GM21529 (cell line): ENCODE measurements at regions not wholly inside any gene's neighbourhood (a gene's known extent, or its start where the extent isn't known, plus 50 kb on each side); places are given as distances from the start of the nearest gene placed in this dataset.
"Not testable (repeated sequence)": the region's sequence is repeated elsewhere in the genome, so short reads cannot be mapped to it uniquely, and the experiment has no call there.

ENCODE experiments used
- ATAC-seq: cut with Tn5 transposase; IDR thresholded peaks from one replicate; pipeline ENCODE4 v1.9.1; 2021; ENCODE audit not compliant: unreplicated experiment

DNA sequence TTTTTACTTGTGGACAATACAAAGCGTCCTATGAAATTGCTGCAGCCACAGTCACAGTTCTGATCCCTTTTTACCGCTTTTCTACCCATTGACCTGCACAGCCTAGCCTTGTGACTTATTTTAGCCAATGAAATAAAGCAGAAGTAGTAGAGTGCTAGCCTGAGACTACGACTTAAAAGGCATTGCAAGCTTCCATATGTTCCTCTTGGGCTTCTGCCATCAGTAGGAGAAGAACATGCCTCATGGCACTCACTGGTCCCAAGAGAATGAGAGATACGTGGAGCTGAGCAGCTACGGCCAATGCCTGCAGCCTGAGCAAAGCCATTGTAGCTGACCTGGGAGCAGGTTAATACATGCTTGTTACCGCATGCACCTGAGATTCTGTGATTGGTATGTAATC, 416.6 kb upstream of the CLINT1 start:
- ATAC-seq: no peak

DNA sequence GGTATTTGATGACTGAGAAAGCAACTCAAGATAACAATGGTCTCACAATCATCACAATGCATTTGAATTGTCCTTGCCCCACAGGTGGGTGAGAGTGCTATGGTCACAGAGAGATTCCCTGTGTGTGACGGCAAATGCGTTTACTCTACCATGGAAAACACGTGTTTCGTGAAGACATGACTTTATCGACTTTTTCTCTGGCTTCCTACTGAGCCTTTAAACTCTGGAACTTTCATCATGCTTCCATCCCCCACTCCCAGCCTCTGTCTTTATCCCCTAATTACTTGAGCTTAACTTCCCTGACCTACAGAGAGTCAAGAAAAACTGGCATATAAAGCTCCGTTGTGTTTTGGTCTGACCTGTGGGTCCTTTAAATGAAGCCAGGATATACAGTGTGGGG, 414.1 kb upstream of the CLINT1 start:
- no peak for ATAC-seq

DNA sequence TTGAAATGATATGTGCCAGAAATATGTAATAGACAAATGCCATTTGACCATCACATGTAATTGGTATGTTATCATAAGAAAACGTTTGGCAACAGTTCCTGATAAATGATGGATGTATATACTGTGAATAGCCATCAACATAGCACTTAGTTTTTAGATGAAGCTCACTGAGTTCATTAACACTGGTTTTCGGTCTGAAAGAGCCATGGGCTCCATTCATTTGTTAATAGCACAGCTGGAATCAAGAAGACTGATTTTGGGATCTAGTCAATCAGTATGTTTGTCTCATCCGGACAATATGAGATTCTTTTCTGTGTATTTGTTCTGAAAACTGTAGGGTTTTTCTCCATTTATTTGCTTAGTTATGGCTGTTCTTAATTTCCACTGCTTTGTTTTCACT, 413.5 kb upstream of the CLINT1 start:
- ATAC-seq: no peak

DNA sequence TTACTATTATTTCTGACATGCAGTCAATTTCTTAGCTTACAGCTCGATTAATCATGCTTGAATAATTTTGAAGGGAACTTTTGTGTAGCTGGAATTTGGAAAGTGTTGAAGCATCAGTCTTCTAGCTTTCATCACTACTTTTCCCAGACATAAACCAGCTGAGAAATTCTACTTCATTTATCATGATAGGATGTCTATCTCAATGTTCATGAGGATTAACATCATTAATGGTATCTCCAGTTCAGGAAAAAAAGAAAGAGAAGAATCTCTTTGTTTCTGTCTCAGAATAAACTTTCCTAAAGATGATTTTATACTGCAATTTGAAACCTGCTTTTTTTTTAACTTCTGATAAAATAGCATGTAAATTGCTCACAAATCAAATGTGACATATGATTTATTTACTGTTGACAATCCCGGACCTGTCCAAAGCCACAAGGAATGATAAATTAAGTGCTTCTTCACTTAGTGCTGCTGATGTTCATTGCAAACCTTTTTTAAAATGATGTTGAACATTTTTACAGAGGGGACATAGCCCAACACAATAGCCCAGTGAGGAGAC, 412.1 kb upstream of the CLINT1 start:
- no peak for ATAC-seq

DNA sequence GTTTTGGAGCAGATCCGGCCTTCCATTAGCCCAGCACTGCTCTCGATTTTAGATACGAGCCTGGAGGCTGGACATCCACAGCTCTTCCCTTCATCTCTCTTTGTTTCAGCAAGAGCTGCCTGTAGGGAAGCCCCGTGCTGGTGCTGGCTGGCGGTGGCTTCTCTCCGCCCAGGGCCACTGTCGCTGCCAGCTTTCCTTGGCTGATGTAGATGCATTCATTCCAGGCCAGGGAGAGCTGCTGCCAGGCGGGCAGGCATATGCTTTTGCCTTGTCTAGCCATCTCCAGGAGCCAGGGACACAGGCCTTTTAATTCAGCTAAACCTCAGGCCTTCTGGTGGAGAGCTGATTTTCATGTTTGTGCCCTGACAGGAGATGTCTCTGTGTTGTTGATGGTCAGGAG, 409.3 kb upstream of the CLINT1 start:
- ATAC-seq: no peak

DNA sequence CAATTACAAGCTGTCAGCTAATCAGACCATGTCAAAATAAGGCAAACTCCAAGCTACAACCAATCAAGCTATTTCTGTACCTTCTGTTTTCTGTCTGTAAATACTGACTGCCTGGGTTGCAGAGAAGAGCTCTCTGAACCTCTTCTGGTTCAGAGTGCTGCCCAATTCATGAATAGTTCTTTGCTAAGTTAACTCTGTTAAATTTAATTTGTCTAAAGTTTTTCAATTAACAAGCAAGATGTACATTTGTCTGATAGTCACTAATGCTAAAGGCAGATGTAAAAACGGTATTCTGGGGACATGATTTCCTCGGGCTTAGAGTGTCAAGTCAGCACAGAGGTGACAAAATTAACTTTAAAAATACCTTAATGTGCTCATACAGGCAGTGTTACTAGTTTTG, 408.3 kb upstream of the CLINT1 start:
- ATAC-seq: no peak

DNA sequence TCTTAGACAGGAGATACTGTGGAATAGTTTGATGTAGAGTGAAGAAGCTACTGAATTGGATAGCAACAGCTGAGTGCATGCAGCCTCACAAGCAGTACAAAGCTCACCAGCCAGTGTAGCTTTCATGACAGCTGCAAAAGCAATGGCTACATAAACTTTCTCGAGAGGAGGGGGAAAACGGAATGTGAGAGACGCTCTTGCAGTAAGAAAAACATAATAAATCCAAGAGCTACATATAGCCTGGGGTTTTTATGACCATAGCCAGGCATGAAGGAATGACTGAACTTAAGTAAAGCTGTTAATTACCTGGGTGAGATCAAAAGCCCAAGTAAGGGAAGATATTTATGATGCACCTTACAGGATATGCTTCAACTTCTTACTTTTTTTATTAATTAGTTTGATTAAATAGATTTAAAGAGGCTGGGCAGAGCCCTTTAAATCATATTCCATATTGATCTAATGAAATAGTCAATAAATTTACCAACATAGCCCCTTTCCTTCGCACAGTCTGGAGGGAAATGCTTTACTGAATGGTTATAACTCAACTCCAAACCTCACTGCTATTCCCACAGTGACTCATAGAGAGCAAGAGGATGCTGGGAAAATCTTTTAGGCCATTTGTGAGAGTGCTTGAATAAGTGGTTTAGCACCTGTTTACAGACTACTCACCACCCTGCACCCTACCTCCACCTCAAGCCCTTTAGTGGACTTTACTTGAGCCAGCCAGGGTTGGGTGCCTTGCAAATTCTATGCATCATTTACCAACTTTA, 407.2 kb upstream of the CLINT1 start:
- no peak for ATAC-seq

DNA sequence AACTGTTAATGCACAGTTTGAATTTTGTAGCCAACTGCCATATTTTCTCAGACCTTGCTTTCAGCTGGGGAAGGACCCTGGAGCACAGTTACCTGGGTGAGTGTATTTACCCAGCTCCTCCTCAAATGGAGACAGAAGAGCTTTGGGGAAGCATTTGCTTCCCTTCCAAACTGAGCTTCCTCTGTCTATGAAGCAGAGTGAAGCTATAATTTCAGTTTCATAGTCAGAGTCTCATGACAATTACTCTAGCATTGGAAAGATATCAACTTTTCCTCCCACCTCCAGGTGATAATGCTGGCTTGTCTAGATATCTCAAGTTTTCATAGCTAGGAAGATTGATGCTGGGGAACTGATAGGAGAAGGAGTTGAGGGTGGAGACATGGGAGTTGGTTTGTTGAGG, 406.4 kb upstream of the CLINT1 start:
- no peak for ATAC-seq

DNA sequence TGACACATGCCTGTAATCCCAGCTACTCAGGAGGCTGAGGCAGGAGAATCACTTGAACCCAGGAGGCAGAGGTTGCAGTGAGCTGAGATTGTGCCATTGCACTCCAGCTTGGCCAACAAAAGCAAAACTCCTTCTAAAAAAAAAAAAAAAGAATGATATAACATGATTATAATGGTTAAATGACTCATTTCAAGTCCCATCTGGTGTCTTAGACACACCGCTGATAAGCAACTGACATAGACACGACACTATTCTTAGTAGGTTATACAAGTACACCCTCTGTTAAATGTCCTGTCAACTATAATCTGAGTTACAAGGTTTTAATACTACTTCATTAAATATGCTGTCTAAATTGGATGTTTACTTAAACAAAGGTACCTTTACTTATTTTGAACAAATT, 405.3 kb upstream of the CLINT1 start:
- no peak for ATAC-seq

DNA sequence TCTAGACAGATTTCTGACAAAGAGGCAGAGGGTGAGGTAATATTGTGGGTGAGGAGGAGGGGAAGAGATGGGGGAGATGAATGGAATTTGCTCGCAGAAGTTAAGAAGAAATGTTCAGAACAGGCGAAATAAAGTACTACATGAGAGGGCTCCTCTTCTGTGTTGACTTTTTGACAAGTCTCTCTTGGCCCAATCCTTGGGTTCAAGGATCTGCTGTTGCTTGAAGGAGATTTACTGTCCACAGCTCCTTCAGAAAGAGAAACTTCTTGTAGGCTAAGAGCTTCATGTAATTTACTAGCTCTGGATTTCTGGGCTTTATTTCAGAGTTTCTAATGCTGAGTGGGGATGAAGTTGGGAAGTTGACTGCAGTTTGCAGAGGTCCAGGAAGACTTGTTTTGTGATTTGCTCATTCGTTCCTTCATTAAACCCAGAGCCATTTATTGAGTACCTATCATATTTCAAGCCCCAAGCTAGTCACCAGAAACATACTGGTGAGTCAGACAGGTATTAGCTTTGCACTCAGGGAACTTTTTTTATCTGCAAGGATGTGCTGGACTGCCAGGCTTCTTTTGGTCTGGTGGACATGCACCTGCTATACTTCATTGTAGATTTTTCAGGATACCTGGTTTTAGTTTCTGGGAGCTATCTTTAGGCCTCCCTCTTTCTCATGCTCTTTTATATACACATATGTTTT, 402.9 kb upstream of the CLINT1 start:
- ATAC-seq: no peak

DNA sequence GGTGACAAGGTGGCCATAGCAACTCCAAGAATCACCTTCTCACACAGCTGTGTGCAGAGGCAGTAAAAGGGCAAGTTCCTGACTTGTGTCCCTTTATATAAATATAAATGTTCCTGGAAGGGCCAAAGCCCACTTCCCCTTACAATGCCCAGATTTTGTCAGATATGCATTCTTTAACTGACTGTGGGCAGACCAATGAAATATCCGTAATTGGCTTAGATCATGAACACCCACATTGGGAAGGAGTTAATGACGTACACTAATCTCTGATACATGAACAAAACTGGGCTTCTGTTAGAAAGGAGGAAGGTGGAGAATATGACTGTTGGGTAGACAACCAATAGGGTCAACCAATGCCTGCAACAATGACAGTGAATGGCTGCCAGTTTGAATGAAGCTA, 397.2 kb upstream of the CLINT1 start:
- no peak for ATAC-seq

DNA sequence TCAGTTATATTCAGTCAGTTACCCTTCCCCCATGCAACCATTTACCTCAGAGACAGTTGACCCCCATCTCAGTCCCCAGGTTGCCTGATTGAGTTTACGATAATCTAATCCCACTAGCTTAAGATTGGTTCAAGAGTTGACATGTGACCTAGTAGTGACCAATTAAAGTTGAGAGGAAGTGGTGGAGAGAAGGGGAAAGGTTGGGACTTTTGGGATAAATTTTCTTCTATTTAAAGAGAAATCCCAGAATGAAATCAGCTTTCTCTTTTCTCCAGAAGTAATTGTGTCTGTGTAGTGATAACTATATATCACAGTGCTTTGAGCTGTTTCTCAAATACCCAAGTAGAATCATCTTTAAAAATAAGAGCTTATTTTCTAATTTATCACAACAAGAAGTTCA, 396.7 kb upstream of the CLINT1 start:
- no peak for ATAC-seq

DNA sequence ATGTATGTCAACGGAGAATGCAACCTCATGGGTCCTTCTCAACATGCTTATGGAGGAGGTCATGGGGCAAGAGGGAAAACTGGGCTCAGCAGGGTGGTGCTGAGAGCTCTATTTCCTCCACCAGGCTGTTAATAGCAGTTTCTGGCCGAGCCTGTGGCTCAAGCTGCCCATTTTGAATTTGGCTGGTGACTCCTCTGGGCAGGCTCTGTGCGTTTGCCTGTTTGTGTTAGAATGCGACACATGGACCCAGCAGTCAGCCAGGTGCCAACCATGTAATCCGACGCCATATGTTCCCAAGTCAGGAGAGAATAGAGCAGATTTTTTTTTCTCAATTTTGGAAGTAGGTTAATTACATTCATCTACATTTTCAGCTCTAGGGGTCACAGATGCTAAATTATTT, 387.7 kb upstream of the CLINT1 start:
- ATAC-seq: no peak

DNA sequence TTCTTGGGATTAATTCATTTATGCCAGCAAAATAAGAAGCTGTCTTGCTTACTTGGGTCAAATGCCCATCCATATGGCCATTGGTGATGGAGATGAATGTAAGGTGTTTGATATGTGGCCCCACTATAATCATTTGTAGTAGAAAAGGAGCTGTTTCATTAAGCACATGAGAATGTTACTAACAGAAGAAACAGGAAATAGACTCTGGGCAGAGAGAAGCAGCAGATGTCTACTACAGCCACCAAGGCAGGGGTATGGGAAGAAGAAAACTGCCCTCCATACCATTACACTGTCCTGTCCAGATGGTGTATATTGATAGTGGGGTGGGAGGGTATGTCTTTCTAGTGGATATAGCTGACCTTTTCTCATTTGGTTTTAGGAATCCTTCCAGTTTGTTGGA, 386.6 kb upstream of the CLINT1 start:
- ATAC-seq: no peak

DNA sequence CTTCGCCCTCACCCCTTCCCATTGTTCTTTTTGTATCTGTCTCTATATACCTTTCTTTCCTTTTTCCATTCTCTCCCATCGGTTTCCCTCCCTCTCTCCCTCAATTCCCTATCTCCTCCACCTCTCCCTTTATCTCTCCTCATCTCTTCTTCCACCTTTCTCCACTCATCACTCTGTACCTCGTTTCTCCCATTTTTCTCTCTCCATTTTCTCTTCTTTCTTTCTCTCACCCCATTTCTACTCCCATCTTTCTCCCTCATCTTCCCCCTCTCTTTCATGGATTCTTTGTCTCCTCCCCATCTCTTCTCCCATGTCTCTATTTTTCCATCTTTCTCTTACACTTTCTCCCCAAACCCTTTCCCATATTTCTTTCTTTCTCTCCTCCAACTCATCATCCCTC, 385.9 kb upstream of the CLINT1 start:
- ATAC-seq: no peak

DNA sequence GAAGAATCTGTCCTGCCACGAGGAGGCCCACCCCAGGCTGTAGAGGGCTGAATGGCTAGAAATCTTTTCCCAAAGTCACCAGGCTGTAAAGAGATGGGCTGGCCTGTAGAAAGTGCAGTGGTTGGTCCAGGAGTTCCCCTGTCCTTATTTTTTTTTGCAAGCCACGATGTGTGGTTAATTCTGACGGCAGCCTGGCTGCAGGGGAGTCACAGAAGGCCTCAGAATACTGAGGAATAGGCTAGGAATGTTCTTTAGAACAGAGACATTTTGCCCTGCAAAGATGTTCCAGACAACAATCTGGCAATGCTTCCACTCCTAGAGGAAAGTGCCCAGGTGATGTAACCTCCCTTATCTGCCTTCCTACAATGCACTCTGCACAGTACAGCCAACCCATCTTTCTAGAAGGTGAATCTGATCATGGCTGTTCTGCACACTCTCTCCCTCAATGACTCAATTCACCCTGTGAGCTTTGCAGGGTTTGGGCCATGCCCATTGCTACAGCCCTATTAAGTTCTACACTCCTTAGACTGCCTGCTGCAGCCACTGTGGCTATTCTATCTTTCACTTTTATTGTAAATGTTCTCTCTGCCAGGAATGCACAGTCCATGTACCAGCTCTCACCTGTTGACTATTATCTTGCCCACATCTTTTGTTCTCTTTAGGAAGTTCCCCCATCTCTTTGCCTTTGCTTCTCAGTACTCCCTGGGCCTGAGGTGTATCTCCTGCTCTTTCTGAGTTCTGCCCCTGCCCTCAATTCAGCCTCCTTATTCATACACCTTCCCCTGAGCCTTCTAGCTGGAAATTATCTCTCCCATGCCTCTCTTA, 377.8 kb upstream of the CLINT1 start:
- ATAC-seq: no peak

DNA sequence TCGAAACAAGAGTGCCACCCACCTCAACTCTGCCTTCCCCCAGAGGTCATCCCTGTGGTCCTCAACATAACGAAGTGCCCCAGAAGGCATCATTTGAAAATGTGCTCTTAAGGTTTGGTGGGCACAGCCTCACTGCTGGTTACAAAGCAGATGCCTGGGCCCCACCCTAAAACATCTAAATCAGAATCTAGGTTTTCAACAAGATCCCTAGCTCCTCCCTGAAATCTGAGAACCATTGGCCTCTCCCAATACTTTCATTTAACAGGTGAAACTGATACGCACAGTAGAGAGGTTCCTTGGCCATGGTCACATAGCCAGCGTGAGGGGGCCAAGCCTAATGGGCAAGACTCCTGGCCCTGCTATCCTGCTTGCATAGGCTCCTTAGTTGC, 376.2 kb upstream of the CLINT1 start:
- no peak for ATAC-seq

DNA sequence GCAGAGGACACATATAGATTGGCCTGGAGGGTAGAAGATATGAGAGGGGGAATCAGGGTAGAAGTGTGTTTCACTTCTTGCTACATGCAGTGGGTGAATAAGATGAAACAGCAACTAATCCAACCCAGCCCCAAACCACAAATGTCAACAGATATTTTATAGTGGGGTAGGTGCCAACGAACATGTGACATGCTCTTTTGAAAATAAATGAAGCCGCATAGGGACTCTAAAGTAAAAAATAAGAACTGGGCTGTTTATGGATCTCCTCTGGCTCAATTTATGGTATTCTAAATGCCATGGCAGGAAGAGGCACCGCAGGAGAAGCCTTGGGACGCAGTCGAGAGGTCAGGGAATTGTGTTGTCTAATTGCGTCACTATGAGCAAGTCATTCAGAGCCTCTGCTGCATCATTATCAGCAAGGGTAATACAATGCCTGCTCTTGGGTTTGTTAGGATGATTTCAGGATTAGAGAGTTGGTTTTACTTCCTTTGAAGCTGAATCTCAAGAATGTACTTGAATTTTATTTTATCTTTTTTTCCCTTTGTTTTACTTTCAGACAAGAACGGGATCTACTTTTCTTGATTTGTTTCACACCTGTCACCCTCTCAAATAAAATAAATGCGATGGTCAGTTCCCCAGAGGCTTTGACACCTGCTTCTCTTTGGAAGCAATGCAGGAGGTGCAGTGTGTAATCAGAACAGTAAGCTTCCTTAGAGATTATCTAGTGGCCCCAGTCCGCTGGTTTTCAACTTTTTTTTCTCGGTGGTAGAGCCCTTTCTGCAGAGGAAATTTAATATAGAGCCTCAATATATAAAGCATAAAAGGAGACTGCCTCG, 375.6 kb upstream of the CLINT1 start:
- ATAC-seq: no peak

DNA sequence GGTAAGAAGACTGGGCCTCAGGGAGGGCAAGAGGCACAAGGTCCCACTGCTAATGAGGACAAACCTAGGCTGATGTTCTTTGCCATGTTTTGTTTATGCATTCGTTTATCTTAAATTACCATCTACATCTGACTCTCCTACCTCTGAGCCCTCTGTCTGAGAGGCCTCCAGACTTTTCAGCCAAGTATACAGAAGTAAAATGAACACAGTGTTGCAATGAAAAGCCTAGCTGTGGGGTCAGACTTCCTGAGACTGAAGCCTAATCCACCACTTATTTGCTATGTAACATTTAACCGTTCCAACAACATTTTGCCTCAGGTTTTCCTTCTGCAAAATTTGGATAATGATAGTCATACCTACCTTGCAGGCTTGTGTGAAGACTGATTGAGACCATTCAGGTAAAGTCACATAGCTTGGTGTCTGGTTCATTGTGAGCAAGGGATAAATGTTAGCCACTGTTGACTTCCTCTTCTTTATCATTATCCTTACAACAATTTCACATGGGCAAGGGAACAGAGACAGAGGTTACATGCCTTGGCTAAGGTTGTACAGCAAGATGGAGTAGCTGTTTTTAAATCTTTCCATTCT, 374.9 kb upstream of the CLINT1 start:
- ATAC-seq: no peak

DNA sequence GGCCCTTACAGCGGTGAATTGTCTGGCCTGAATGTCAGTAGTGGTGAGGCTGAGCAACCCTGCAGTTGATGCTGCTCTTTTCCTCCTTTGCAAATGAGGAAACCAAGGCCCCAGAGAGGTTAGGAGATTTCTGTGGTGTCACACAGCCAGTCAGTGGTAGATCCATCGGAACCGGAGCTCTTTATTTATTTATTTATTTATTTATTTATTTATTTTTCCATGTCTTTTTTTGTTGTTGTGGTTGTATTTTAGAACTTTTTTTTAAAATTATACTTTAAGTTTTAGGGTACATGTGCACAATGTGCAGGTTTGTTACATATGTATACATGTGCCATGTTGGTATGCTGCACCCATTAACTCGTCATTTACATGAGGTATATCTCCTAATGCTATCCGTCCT, 368.4 kb upstream of the CLINT1 start:
- not testable (repeated sequence) for ATAC-seq
